GM19240 (cell line): ENCODE measurements at regions not wholly inside any gene's neighbourhood (a gene's known extent, or its start where the extent isn't known, plus 50 kb on each side); places are given as distances from the start of the nearest gene placed in this dataset.
A peak's percentile ranks its signal among the peaks of the same experiment; 100 is the strongest.

Experiments
- DNase-seq: peaks from one replicate; pipeline ENCODE4 v3.0.0; 2011; ENCODE audit warnings: low spot score; ENCODE audit not compliant: insufficient read length

GRCh38 chr16:72517154-72517553 lies 345.2 kb upstream of the PMFBP1 start:
- DNase-seq, result no peak

- no peak for DNase-seq
Measured at GRCh38 chr16:72511171-72511570, 339.2 kb upstream of the PMFBP1 start.

- DNase-seq, result no peak
Measured at GRCh38 chr16:72508191-72508590, 336.2 kb upstream of the PMFBP1 start.

GRCh38 chr16:72502594-72503005 lies 330.6 kb upstream of the PMFBP1 start:
- DNase-seq, result no peak

GRCh38 chr16:72501739-72502593 lies 330.0 kb upstream of the PMFBP1 start:
- peak; percentile 48 for DNase-seq

- no peak for DNase-seq
Measured at GRCh38 chr16:72500545-72500944, 328.6 kb upstream of the PMFBP1 start.

GRCh38 chr16:72493716-72494415 lies 321.9 kb upstream of the PMFBP1 start:
- DNase-seq, result no peak

GRCh38 chr16:72487283-72487682 lies 315.3 kb upstream of the PMFBP1 start:
- no peak for DNase-seq

GRCh38 chr16:72482695-72483094 lies 310.7 kb upstream of the PMFBP1 start:
- no peak for DNase-seq

- no peak for DNase-seq
Measured at GRCh38 chr16:72481419-72481818, 309.5 kb upstream of the PMFBP1 start.

GRCh38 chr16:72480911-72481310 lies 309.0 kb upstream of the PMFBP1 start:
- no peak for DNase-seq

- no peak for DNase-seq
Measured at GRCh38 chr16:72475688-72476087, 303.7 kb upstream of the PMFBP1 start.

- DNase-seq, result no peak
Measured at GRCh38 chr16:72474501-72475123, 302.7 kb upstream of the PMFBP1 start.

GRCh38 chr16:72473631-72474030 lies 301.7 kb upstream of the PMFBP1 start:
- DNase-seq, result no peak

GRCh38 chr16:72471317-72471924 lies 299.5 kb upstream of the PMFBP1 start:
- no peak for DNase-seq

GRCh38 chr16:72470541-72470940 lies 298.6 kb upstream of the PMFBP1 start:
- DNase-seq, result no peak

GRCh38 chr16:72469932-72470331 lies 298.0 kb upstream of the PMFBP1 start:
- DNase-seq, result no peak

- no peak for DNase-seq
Measured at GRCh38 chr16:72468582-72468981, 296.6 kb upstream of the PMFBP1 start.

GRCh38 chr16:72467157-72467759 lies 295.3 kb upstream of the PMFBP1 start:
- no peak for DNase-seq

- DNase-seq, result no peak
Measured at GRCh38 chr16:72464597-72465368, 292.8 kb upstream of the PMFBP1 start.

GRCh38 chr16:72464052-72464451 lies 292.1 kb upstream of the PMFBP1 start:
- no peak for DNase-seq
